HUES48 (cell line): ENCODE measurements at regions not wholly inside any gene's neighbourhood (a gene's known extent, or its start where the extent isn't known, plus 50 kb on each side); places are given as distances from the start of the nearest gene placed in this dataset.
"Not testable (repeated sequence)": the region's sequence is repeated elsewhere in the genome, so short reads cannot be mapped to it uniquely, and the experiment has no call there.

Experiments
- H3K27ac ChIP-seq: one replicate; pipeline ENCODE4 v1.7.0; 2013; ENCODE audit warnings: low read depth, low read length, inconsistent platforms
- H3K27me3 ChIP-seq: 2 replicates; pipeline ENCODE4 v1.6.1; 2013; ENCODE audit warnings: mild to moderate bottlenecking, low read length; ENCODE audit not compliant: control insufficient read depth, insufficient read depth
- H3K36me3 ChIP-seq: 2 replicates; pipeline ENCODE4 v1.6.1; 2013; ENCODE audit warnings: low read length; ENCODE audit not compliant: control insufficient read depth, insufficient read depth
- H3K4me1 ChIP-seq: 2 replicates; pipeline ENCODE4 v1.6.1; 2013; ENCODE audit warnings: mild to moderate bottlenecking, low read length; ENCODE audit not compliant: control insufficient read depth, insufficient read depth
- H3K4me3 ChIP-seq: 2 replicates; pipeline ENCODE4 v1.5.1; 2013; ENCODE audit warnings: mild to moderate bottlenecking, low read depth, low read length
- H3K9ac ChIP-seq: 2 replicates; pipeline ENCODE4 v1.6.1; 2013; ENCODE audit warnings: mild to moderate bottlenecking, low read depth, low read length, moderate library complexity
- H3K9me3 ChIP-seq: 2 replicates; pipeline ENCODE4 v1.6.1; 2013; ENCODE audit warnings: low read length; ENCODE audit not compliant: control insufficient read depth, insufficient read depth

- Histone ChIP-seq H3K4me3 (no peak overlapping the region), H3K9me3 (no peaks in the 10 kb centered on the region), H3K36me3 (no peaks in the 10 kb centered on the region), H3K4me1 (no peaks in the 10 kb centered on the region), H3K27me3 (no peaks in the 10 kb centered on the region), H3K27ac (no peak overlapping the region), H3K9ac (no peak overlapping the region)
Observed at GRCh38 chr6:51108563-51109234, 290.0 kb downstream of the TFAP2B start.

GRCh38 chr6:51112731-51113130 is 294.1 kb downstream of the TFAP2B start:
- Histone ChIP-seq H3K9me3 (no peaks in the 10 kb centered on the region), H3K4me1 (peaks cover 2% of the 10 kb centered on the region; the same call in 1 of the 2 replicates), H3K4me3 (no peak overlapping the region), H3K9ac (no peak overlapping the region), H3K27ac (no peak overlapping the region), H3K27me3 (no peaks in the 10 kb centered on the region), H3K36me3 (no peaks in the 10 kb centered on the region)

GRCh38 chr6:51116723-51117122 is 298.1 kb downstream of the TFAP2B start:
- no peak overlapping the region for H3K4me3 ChIP-seq

GRCh38 chr6:51118792-51119191 is 300.1 kb downstream of the TFAP2B start:
- no peak overlapping the region for H3K4me3 ChIP-seq
- no peak overlapping the region for H3K9ac ChIP-seq
- H3K36me3 ChIP-seq: no peaks in the 10 kb centered on the region
- no peak overlapping the region for H3K27ac ChIP-seq
- H3K9me3 ChIP-seq: peaks cover 12% of the 10 kb centered on the region; the same call in 1 of the 2 replicates
- no peaks in the 10 kb centered on the region for H3K27me3 ChIP-seq
- peaks cover 6% of the 10 kb centered on the region; the same call in 1 of the 2 replicates for H3K4me1 ChIP-seq

More at GRCh38 chr6:51116723-51117122, 298.1 kb downstream of the TFAP2B start:
- Histone ChIP-seq H3K9me3 (0 out of 2 replicates have a peak, but pooled peaks cover 8% of the 10 kb centered on the region), H3K9ac (no peak overlapping the region), H3K27me3 (no peaks in the 10 kb centered on the region), H3K27ac (no peak overlapping the region), H3K4me1 (peaks cover 6% of the 10 kb centered on the region; the same call in 1 of the 2 replicates), H3K36me3 (no peaks in the 10 kb centered on the region)

DNA sequence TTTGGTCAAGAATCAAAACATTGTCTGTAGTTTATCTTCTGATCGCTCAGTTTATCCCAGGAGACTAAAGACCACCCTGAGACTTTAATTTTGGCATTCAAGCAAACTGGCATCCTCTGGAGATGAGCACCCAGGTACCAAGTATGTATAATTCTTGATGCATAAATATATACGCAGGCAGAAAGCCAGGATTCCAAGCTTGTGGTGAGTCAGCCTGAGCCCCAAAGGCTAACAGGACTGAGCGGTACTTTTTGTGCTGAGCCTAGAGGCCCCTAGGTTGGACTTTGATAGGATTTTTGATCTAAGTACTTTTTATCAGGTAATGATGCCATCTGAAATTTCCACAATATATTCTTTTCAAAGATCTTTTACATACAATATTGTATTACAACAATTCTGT is 301.3 kb downstream of the TFAP2B start:
- no peak overlapping the region for H3K4me3 ChIP-seq
- peaks cover 6% of the 10 kb centered on the region; the same call in 1 of the 2 replicates for H3K4me1 ChIP-seq
- peaks cover 12% of the 10 kb centered on the region; the same call in 1 of the 2 replicates for H3K9me3 ChIP-seq
- H3K9ac ChIP-seq: no peak overlapping the region
- H3K36me3 ChIP-seq: no peaks in the 10 kb centered on the region
- no peak overlapping the region for H3K27ac ChIP-seq
- no peaks in the 10 kb centered on the region for H3K27me3 ChIP-seq

- not testable (repeated sequence) for H3K36me3 ChIP-seq, H3K4me3 ChIP-seq, H3K4me1 ChIP-seq, H3K27ac ChIP-seq, H3K9ac ChIP-seq, H3K27me3 ChIP-seq
- peaks cover 12% of the 10 kb centered on the region; the same call in 1 of the 2 replicates for H3K9me3 ChIP-seq
Observed at GRCh38 chr6:51121380-51121976, 302.8 kb downstream of the TFAP2B start.

- no peaks in the 10 kb centered on the region for H3K27me3 ChIP-seq
- no peak overlapping the region for H3K4me3 ChIP-seq
- H3K4me1 ChIP-seq: no peaks in the 10 kb centered on the region
- H3K27ac ChIP-seq: no peak overlapping the region
- no peaks in the 10 kb centered on the region for H3K9me3 ChIP-seq
- no peaks in the 10 kb centered on the region for H3K36me3 ChIP-seq
- H3K9ac ChIP-seq: no peak overlapping the region
Observed at GRCh38 chr6:51129043-51129442, 310.4 kb downstream of the TFAP2B start.

GRCh38 chr6:51137777-51138176 is 319.1 kb downstream of the TFAP2B start:
- no peaks in the 10 kb centered on the region for H3K36me3 ChIP-seq
- H3K4me3 ChIP-seq: no peak overlapping the region
- H3K9me3 ChIP-seq: no peaks in the 10 kb centered on the region; the same call in 1 of the 2 replicates
- no peak overlapping the region for H3K27ac ChIP-seq
- no peaks in the 10 kb centered on the region for H3K4me1 ChIP-seq
- H3K9ac ChIP-seq: no peak overlapping the region
- H3K27me3 ChIP-seq: no peaks in the 10 kb centered on the region

- Histone ChIP-seq H3K9me3 (no peaks in the 10 kb centered on the region; the same call in 1 of the 2 replicates), H3K27me3 (no peaks in the 10 kb centered on the region), H3K4me3 (no peak overlapping the region), H3K27ac (no peak overlapping the region), H3K4me1 (no peaks in the 10 kb centered on the region), H3K36me3 (no peaks in the 10 kb centered on the region), H3K9ac (no peak overlapping the region)
Observed at GRCh38 chr6:51139950-51140385, 321.3 kb downstream of the TFAP2B start.

GRCh38 chr6:51141080-51141479 is 322.4 kb downstream of the TFAP2B start:
- Histone ChIP-seq H3K4me3 (no peak overlapping the region), H3K36me3 (no peaks in the 10 kb centered on the region), H3K27ac (no peak overlapping the region), H3K9ac (no peak overlapping the region), H3K9me3 (no peaks in the 10 kb centered on the region; the same call in 1 of the 2 replicates), H3K27me3 (no peaks in the 10 kb centered on the region), H3K4me1 (no peaks in the 10 kb centered on the region)

DNA sequence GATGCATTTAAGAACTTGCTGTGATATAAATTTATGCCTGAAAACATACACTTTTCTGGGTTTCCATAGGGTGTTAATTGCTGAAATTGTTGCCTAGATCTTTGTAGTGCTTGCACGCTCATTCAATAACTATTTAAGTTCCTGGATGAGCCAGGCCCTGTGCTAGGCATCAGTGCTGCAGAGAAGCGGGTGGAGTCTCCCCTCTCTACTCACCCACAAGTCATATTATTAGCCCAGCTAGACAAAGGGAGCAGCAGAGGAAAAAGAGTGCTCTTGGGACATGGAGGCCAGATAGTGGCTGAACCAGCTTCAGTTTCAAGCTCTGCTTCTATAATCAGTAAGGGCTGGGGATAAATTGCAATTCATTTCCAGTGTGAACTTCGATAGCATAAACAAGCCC is 329.1 kb downstream of the TFAP2B start:
- Histone ChIP-seq H3K36me3 (no peaks in the 10 kb centered on the region), H3K4me3 (no peak overlapping the region), H3K27ac (no peak overlapping the region), H3K9ac (no peak overlapping the region), H3K4me1 (no peaks in the 10 kb centered on the region), H3K9me3 (no peaks in the 10 kb centered on the region), H3K27me3 (peaks cover 10% of the 10 kb centered on the region; the same call in 1 of the 2 replicates)
